COLO668 (cell line): ENCODE measurements at regions not wholly inside any gene's neighbourhood (a gene's known extent, or its start where the extent isn't known, plus 50 kb on each side); places are given as distances from the start of the nearest gene placed in this dataset.
"Not testable (repeated sequence)": the region's sequence is repeated elsewhere in the genome, so short reads cannot be mapped to it uniquely, and the experiment has no call there.

ENCODE experiments used
- DNase-seq: peaks from one replicate; lab custom pipeline; 2025; ENCODE audit not compliant: unreplicated experiment; lab: John Stamatoyannopoulos, UW

DNA sequence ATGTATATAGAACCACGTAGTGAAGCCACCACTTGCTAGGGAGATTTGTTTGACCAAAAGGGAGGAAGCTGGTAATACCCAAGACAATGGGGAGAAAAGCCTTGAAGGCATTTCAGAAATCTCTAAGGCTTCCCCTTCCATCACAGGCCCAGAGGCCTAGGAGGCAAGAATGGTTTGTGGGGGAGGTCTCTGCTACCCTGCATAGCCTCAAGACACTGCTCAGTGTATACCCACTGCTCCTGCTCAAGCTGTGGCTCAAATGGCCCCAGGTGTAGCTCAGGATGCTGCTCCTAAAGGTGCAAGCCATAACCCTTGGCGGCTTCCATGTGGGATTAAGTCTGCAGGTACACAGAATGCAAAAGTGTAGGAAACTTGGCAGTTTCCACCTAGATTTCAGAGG lies 1105.8 kb downstream of the GATA3 start:
- DNase-seq: no peak

DNA sequence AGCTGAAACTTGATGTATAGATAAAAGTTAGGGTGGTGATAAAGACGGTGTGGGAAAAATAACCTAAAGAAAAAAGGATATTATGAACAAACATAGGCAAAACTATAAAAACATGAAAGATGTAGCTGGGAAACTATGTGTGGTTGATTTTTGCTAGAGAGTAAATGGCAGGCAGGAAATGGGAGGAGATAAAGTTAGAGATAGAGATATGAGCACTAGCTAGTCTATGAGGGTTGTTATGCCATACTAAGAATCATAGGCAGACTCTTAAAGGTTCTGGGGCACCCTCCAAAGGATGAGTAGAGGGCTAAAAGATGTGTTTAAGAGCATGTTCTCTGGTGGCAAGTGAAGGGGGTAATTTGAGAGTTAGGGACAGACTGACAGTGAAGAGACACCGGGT lies 1109.2 kb downstream of the GATA3 start:
- no peak for DNase-seq

DNA sequence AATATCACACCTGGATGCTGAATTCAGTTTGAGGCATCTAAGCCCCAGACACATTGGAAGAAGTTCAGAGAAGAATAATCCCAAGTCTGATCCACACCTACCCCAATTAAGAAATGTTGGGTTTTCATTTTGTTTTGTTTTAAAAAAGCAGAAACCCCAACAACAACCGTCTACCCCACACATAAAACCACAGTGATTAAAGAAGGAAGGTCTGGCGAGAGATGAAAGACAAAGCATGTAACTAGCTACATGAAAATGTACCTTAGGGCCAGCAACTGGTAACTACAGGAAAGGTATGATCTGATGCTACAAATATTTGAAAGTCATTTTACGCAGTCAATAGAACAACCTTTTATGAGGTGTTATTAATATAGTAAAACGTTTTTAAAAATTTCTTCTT lies 1112.3 kb downstream of the GATA3 start:
- no peak for DNase-seq

DNA sequence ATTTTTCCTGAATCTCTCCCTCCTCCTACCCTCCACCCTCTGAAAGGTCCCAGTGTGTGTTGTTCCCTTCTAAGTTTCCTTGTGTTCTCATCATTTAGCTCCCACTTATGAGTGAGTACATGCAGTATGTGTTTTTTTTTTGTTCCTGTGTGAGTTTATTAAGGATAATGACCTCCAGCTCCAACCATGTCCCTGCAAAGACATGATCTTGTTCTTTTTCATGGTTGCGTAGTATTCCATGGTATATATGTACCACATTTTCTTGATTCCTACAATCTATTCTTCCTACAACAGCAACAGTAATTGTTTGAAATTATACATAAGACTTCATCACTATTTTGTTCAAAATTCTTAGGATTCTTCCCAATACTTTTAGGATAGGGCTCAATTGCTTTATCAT lies 1117.8 kb downstream of the GATA3 start:
- DNase-seq: no peak

DNA sequence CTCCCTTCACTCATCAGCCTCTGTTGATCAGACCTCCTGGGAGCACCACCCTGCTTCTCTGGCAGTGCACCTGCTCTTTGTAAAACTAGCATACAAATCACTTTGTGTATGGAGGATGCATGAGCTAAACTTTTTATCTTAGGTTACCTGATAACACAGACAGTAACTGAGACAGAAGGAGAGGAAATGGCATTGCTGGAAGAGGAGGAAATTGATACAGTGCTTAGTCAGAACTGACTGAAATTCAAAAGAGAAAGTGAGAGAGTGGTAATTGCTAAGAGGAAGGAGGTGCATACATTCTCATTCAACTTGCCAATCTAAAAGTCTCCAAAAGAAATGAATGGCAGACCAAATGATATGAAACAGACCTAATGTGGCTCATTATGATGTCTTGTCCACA lies 1120.7 kb downstream of the GATA3 start:
- no peak for DNase-seq

DNA sequence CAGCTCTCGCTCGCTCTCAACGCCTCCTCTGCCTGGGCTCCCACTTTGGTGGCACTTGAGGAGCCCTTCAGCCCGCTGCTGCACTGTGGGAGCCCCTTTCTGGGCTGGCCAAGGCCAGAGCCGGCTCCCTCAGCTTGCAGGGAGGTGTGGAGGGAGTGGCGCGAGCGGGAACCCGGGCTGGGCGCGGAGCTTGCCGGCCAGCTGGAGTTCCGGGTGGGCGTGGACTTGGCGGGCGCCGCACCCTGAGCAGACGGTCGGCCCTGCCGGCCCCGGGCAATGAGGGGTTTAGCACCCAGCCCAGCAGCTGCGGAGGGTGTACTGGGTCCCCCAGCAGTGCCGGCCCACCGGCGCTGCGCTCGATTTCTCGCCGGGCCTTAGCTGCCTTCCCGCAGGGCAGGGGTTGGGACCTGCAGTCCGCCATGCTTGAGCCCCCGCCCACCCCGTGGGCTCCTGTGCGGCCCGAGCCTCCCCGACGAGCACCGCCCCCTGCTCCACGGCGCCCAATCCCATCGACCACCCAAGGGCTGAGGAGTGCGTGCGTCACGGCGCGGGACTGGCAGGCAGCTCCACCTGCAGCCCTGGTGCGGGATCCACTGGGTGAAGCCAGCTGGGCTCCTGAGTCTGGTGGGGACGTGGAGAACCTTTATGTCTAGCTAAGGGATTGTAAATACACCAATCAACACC lies 1128.9 kb downstream of the GATA3 start:
- DNase-seq: not testable (repeated sequence)

DNA sequence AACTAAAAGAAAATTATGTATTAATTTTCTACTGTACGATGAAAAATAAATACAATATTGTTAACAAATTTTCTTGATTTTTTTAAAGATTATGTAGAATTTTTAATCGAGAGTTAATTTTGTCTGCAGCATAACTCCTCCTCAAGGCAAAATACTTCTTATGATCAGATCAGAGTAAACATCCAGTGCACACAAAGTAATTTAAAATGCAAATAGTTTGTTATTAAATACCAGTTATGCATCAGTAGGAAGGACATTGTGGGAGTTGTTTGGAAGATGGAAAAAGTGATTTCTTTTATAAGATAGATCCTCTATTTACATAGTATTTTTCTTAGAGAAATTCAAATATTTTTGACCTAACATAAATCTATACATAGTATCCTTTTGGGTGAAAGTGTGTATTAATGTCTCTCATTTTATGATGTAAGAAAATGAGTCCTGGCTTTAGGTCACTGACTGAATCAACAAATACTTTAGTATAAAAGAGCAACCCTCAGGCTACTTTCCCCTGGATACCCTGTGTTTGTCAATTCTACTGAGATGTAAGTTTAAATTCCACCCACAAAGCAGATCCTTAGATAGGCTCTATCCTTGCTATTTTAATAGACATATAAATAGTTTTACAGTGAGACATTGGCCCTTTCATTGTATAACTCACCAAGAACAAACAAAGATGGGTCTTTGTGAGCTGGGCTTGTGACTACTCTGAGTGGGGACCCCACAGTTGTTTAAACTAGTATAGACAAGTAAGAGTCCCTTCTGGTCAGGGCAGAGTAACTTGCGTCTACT lies 1133.7 kb downstream of the GATA3 start:
- no peak for DNase-seq

DNA sequence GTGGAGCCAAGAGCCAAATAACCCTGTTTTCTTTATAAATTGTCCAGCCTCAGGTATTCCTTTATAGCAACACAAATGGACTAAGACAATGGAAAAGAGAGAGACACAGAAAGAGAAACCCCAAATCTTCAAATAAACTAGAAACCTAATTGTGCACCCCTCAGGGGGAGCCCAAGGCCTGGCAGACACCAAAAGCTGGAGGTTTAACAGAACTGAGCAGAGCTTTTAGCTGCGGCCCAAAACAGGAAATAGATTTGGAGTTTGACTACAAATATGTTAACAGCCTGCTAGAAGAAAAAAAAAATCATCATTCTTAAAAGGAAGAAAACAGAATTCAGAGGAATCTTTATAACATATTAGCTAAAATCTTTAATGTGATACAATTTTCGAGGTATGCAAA lies 1135.0 kb downstream of the GATA3 start:
- DNase-seq: no peak

DNA sequence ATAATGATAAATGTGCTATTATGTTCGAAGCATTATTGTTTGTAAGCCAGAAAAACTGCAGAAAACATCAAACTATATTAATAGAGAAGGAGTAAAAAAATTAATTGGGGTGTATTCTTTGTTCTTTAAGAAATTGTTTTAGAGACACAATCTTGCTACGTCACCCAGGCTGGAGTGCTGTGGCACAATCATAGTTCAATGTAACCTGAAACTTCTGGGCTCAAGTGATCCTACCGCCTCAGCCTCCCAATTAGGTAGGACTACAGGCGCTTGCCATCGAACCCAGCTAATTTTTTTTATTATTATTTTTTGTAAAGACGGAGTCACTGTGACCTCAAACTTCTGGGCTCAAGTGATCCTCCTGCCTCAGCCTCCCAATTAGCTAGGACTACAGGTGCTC lies 1138.6 kb downstream of the GATA3 start:
- DNase-seq: no peak

DNA sequence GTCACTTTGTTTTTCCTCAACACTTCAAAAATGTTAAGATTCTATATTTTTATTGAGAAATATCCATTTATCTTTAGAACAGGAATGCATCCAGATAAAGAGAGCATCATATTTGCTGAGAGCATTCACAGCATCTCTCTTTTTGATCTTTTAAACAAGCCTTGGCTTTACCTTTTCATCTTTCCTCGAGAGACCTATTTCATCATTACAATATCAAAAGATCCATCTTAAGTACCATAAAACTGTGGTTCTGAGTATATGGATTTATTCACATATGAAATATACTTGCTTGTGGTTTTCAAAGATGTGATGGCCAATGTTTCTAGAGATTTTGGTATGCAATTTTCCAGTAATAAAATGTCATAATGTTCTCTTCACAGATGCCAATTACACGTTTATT lies 1140.9 kb downstream of the GATA3 start:
- DNase-seq: no peak

DNA sequence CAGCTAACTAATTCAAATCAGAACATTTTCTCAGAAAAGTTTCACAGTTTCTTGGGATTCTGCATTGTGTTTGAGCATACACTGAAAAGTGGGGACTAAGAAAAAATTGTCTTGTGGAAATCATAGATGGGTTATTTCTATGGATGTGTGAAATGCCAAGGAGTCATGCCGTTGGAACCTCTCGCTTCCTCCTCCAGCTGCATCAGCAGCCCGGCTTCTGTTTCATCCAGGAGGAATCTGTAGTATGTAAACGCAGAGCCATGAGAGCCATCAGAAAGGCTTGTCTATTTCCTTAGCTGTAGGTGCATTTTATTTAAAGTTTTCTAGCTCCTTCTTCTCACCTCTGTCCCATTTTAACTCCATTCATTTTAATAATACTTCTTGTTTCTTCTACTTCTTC lies 1144.1 kb downstream of the GATA3 start:
- DNase-seq: no peak

DNA sequence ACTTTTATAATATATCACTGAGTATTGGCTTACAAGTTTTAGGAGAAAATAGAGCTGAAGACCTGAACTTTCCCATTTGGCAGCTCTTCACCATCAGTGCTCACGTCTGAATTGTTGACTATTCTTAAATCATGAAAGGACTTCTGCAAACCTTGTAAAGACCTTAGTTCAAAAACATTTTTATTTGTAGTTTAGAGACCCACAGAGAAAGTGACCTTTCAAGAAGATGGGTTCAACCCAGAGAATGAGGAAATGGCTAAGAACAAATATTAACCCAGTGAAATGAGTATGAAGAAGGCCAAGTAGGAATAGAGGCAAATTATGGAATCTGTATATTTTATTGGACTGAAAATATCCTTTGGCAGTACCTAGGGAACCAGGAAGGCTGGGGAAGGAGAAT lies 1151.1 kb downstream of the GATA3 start:
- DNase-seq: no peak

DNA sequence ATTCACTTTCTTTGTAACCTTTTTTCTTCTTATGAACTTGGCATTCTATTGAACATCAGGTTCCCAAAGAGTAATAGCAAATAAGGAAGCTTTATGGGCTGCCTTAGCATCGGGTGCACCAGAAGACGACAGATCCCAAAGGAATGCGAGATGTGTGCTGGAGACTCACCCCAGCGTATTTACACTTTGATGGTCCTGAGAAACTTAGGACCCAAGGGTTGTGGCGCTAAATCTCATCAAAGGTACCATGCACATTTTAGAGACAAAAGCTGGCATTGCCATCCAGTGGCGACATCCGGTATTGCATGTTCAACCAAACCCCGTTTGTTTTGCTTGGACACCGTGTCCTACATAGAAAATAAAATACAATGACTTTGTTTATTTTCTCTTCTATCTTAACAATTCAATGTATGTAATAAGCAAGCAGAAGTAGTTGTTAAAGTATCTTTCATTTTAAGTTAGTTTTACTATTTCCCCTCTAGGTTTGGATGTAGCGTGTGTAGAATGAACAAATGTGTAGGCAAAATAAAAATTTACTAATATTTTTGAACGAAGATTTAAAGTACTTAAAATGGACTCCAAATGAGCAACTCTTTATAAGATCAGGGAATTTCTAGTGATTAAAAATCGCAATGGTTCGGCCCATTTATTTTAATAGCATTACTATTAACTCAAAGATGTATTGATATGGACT lies 1154.8 kb downstream of the GATA3 start:
- peak; percentile 32 for DNase-seq

DNA sequence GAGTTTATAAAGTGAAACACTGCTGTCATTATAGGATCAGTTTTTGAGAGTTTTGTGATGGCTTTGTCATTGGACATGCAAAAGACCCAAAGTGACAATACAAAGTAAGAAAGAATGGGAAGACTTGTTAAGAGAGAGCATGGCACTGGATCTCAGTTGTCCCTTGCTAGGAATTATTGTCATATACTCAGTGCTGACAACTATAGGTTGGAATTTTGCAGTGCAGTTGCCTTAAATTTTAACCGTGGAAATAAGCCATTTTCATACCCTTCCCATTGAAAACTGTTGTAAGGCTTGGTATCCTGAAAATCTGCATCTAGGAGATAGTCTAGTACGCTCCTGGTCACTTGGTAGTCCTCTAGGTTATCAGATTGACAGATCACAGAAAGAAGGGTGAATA lies 1156.7 kb downstream of the GATA3 start:
- DNase-seq: no peak

DNA sequence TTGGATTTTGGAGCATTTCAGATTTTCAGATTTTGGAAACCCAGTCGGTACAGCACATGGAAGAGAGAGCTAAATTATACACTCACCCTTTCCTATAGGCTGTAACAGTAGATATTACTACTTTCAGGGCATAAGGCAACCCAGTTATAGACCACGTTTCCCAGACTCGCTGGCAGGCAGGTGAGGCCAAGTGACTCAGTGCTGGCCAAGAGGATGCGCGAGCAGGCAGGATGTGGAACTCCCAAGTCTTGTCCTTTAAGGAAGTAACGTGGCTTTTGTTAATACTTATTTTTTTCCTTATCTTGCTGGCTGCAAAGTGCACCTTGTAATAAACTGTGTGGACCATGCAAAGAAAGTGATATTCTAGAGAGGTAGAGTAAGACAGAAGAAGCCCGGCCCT lies 1160.1 kb downstream of the GATA3 start:
- DNase-seq: no peak

DNA sequence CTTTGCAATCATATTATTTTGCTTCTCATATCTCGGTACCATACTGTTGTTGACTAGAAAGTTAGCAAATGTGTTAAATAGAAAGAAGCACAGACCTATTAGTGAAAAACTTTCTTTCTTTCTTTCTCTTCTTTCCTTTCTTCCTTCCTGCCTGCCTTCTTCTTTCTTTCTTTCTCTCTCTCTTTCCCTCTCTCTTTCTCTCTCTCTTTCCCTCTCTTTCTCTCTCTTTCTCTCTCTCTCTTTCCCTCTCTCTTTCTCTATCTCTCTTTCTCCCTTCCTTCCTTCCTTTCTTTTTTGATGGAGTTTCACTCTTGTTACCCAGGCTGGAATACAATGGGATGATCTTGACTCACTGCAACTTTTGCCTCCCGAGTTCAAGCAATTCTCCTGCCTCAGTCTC lies 1160.6 kb downstream of the GATA3 start:
- no peak for DNase-seq

DNA sequence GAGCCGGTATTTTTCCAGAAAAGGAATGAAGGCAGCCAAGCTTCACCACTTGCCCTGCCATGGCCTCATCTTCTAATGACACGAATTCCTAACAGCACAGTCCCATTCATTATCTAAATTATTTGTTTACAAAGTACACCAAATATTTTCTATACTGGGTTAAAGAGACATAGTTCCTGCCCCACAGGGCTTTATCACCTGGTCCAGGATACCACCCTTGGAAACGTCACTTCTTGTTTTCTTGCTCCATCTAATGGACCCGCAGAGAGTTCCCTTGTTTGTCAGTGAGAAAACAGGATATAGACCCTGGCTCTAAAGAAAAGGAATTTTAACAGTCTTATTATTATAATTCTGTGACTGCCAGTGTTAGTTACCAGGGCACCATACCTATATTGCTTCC lies 1165.4 kb downstream of the GATA3 start:
- no peak for DNase-seq

DNA sequence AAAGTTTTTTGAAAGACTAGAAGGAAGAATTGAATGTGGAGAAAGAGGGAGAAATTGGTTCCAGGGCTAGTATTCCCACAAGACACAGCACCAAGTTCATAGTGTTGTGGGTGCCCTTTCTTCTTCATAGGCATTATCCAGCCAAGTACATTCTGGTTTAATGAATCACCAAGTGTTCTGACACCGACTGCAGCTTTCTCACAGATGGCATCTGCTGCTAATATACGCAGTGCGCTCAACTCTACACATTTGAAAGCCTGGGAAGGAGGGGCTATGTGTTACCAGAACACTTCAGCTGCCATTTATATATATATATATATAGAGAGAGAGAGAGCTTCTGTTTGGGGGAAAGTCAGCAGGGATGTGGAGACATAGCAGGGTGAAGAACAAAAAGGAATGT lies 1168.4 kb downstream of the GATA3 start:
- no peak for DNase-seq

DNA sequence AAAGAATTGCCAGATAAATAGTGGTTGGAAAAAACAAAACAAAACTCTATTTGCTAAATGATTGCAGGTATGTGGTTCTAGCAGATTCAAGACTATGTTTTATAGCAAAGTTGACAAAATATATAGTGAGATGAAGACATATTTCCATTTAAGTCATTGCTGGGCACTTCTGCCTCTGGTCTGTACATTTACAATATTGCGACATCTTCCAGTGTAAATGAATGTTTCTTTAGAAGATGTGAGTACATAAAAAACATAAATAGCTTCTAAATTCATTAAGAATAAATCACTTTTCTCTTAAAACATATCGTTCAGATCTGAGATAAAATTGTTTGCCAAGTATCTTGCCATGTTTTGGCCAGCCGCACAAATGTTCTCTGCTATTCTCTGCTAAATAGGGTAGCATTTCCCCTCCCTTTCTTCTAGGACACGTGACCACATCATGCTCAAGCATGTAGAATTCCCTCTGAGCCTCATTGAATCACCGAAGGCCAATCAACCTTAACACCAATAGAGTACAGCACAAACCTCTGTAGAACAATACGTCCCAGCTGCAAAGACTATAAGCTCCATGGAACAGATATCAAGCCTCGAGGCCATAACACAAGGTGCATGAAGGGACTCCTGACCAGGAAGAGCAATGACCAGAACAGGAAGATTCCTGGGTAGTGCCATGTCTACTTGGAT lies 1173.3 kb downstream of the GATA3 start:
- DNase-seq: no peak

DNA sequence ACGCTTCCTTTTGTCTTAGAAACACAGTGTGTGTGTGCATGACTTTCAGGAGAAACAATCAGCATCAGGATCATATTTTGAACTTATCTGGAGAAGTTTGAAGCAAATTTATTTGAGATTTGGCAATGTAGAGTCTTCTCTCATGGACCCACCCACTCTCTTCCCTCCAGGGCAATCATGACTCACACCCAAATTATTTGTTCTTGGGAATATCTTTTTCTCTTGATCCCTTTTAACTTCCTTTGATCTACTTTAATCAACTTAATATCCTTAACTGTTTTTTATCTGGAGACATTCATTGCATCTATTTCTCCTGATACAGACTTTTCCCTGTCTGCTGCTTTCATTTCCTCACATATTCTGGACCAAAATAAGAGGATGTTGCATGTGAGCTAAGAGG lies 1174.3 kb downstream of the GATA3 start:
- DNase-seq: no peak

DNA sequence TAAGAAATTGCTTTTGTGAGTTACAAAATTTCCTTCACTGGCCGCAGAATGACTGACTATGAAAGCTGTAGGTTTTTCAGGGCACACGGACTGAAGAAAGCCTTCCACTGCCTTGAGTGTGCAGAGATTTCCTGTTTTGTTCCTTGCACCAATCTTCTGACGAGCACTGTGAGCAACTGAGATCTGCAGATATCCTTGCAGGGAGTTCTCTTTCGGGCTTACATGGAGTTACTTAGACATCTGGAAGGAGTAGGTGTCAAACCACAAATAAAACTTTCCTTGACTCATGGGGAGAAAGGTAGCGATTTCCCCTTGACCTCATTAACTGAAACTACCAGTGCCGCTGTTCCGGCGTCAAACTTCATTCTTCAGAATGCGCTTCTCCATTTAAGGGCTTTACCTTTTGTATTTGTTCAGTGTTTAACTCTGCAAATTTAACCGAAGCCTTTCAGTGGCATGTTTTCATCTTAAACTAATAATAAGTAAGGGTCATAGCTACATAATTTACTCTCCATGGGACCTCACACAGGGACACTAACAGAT lies 1175.3 kb downstream of the GATA3 start:
- DNase-seq: no peak
